Brain microvascular endothelial cell (primary cell): ENCODE measurements at regions not wholly inside any gene's neighbourhood (a gene's known extent, or its start where the extent isn't known, plus 50 kb on each side); places are given as distances from the start of the nearest gene placed in this dataset.

Experiments
- DNase-seq: peaks from one replicate; pipeline ENCODE4 v3.0.0-alpha.2; 2020
- H3K27ac ChIP-seq: fragments of 250-450 bp; sonication (Bioruptor Pico); 2 replicates; pipeline ENCODE4 v1.5.1; 2020; ENCODE audit warnings: mild to moderate bottlenecking, moderate library complexity
- H3K27me3 ChIP-seq: fragments of 250-450 bp; sonication (Bioruptor Pico); replicated peaks from 2 replicates; pipeline ENCODE4 v1.5.1; 2020; ENCODE audit warnings: mild to moderate bottlenecking
- H3K36me3 ChIP-seq: fragments of 250-450 bp; sonication (Bioruptor Pico); replicated peaks from 2 replicates; pipeline ENCODE4 v1.5.1; 2020; ENCODE audit warnings: mild to moderate bottlenecking
- H3K4me3 ChIP-seq: 2 replicates; pipeline ENCODE4 v1.5.1; 2011; ENCODE audit warnings: low read depth, mild to moderate bottlenecking, control low read depth, low read length, moderate library complexity
- CTCF ChIP-seq: IDR thresholded peaks from 2 replicates; pipeline ENCODE4 v1.5.1; 2011; ENCODE audit warnings: low read depth, mild to moderate bottlenecking, moderate library complexity, low read length, control low read depth, inconsistent platforms; ENCODE audit errors: missing control alignments
- in situ Hi-C: cut with HindIII; loops from 2 replicates; pipeline ENCODE4 v1.10.0; 2017; ENCODE audit warnings: low sequenced_read_pairs, low pct_ligation_motif_present

- in situ Hi-C loops = no loop called here
- no peak for DNase-seq
- H3K27ac ChIP-seq = no peak overlapping the region
- no peak overlapping the region for H3K4me3 ChIP-seq
- no peaks in the 10 kb centered on the region for H3K36me3 ChIP-seq
- H3K27me3 ChIP-seq = no peaks in the 10 kb centered on the region
- no peak for TF ChIP-seq CTCF
These were observed 2442.0 kb downstream of the PCDH7 start for GRCh38 chr4:33162122-33162521.

GRCh38 chr4:33171873-33172525 is 2451.8 kb downstream of the PCDH7 start:
- Histone ChIP-seq H3K4me3 (no peak overlapping the region), H3K27ac (no peak overlapping the region), H3K36me3 (no peaks in the 10 kb centered on the region), H3K27me3 (no peaks in the 10 kb centered on the region)
- in situ Hi-C loops = no loop called here
- TF ChIP-seq CTCF = no peak
- DNase-seq = no peak

GRCh38 chr4:33176566-33176965 is 2456.4 kb downstream of the PCDH7 start:
- Histone ChIP-seq H3K27ac (no peak overlapping the region), H3K4me3 (no peak overlapping the region), H3K27me3 (no peaks in the 10 kb centered on the region), H3K36me3 (no peaks in the 10 kb centered on the region)
- in situ Hi-C loops = no loop called here
- TF ChIP-seq CTCF = no peak
- no peak for DNase-seq

- no peak overlapping the region for H3K4me3 ChIP-seq
- TF ChIP-seq CTCF = no peak
These were observed 2464.6 kb downstream of the PCDH7 start for GRCh38 chr4:33184657-33185290.

GRCh38 chr4:33187035-33187434 is 2466.9 kb downstream of the PCDH7 start:
- TF ChIP-seq CTCF = no peak
- in situ Hi-C loops = no loop called here
- Histone ChIP-seq H3K27me3 (no peaks in the 10 kb centered on the region), H3K36me3 (no peaks in the 10 kb centered on the region), H3K4me3 (no peak overlapping the region), H3K27ac (no peak overlapping the region)
- no peak for DNase-seq

More at GRCh38 chr4:33184657-33185290, 2464.6 kb downstream of the PCDH7 start:
- no peak overlapping the region for H3K27ac ChIP-seq
- no peak for DNase-seq
- H3K36me3 ChIP-seq = no peaks in the 10 kb centered on the region
- in situ Hi-C loops = no loop called here
- H3K27me3 ChIP-seq = no peaks in the 10 kb centered on the region

- no peak for DNase-seq
- H3K4me3 ChIP-seq = no peak overlapping the region
- TF ChIP-seq CTCF = no peak
- in situ Hi-C loops = no loop called here
- no peaks in the 10 kb centered on the region for H3K27me3 ChIP-seq
- no peaks in the 10 kb centered on the region for H3K36me3 ChIP-seq
- H3K27ac ChIP-seq = no peak overlapping the region
These were observed 2468.6 kb downstream of the PCDH7 start for GRCh38 chr4:33188733-33189132.
